CD8-positive, alpha-beta memory T cell (primary cell): ENCODE measurements at regions not wholly inside any gene's neighbourhood (a gene's known extent, or its start where the extent isn't known, plus 50 kb on each side); places are given as distances from the start of the nearest gene placed in this dataset.

Source experiments
- CTCF ChIA-PET: fragments of 350-600 bp; sonication (Branson Sonifier 250); formaldehyde crosslinking; loops from one replicate; lab custom pipeline; 2021; ENCODE audit warnings: antibody characterized with exemption; lab: Charles Lee
- POLR2A ChIA-PET: fragments of 350-600 bp; sonication (Branson Sonifier 250); formaldehyde crosslinking; loops from one replicate; lab custom pipeline; 2021; ENCODE audit warnings: antibody characterized with exemption; lab: Charles Lee
- DNase-seq, 5 donors: peaks; one replicate each; pipeline versions ENCODE4 v3.0.0 to v3.0.0-alpha.2; 2020 to 2022; ENCODE audit warnings: mixed read lengths in 1 of 5
- H3K27ac ChIP-seq: one replicate; pipeline ENCODE4 v1.7.0; 2013; ENCODE audit warnings: low read depth, mild to moderate bottlenecking, low read length, moderate library complexity
- H3K27me3 ChIP-seq: 2 replicates; pipeline ENCODE4 v1.7.0; 2013; ENCODE audit warnings: low read length, mild to moderate bottlenecking; ENCODE audit not compliant: insufficient read depth, poor library complexity, severe bottlenecking
- H3K36me3 ChIP-seq: 2 replicates; pipeline ENCODE4 v1.7.0; 2013; ENCODE audit warnings: mild to moderate bottlenecking, low read length, moderate library complexity; ENCODE audit not compliant: insufficient read depth
- H3K4me1 ChIP-seq: 2 replicates; pipeline ENCODE4 v1.7.0; 2013; ENCODE audit warnings: mild to moderate bottlenecking, low read length, moderate library complexity; ENCODE audit not compliant: insufficient read depth
- H3K4me3 ChIP-seq: 2 replicates; pipeline ENCODE4 v1.7.0; 2013; ENCODE audit warnings: mild to moderate bottlenecking, low read length
- H3K9me3 ChIP-seq: 2 replicates; pipeline ENCODE4 v1.7.0; 2013; ENCODE audit warnings: mild to moderate bottlenecking, low read length
- H3K27ac Mint-ChIP-seq, 8 donors: one replicate each; pipeline ENCODE4 v1.8.0; 2020 to 2021; ENCODE audit warnings: mixed read lengths in 8 of 8, mild to moderate bottlenecking in 6 of 8, inconsistent platforms in 3 of 8, moderate library complexity in 3 of 8
- H3K27me3 Mint-ChIP-seq, 2 donors: one replicate each; pipeline ENCODE4 v1.8.0; 2020 to 2021; ENCODE audit warnings: mixed read lengths in 2 of 2, mild to moderate bottlenecking in 1 of 2, moderate library complexity in 1 of 2
- H3K36me3 Mint-ChIP-seq, 3 donors: one replicate each; pipeline ENCODE4 v1.8.0; 2020 to 2021; ENCODE audit warnings: mixed read lengths in 3 of 3, inconsistent platforms in 1 of 3, mild to moderate bottlenecking in 1 of 3
- H3K4me1 Mint-ChIP-seq, 3 donors: one replicate each; pipeline ENCODE4 v1.8.0; 2020 to 2021; ENCODE audit warnings: mixed read lengths in 3 of 3, inconsistent platforms in 1 of 3, mild to moderate bottlenecking in 1 of 3
- H3K4me3 Mint-ChIP-seq, 7 donors: one replicate each; pipeline ENCODE4 v1.8.0; 2020 to 2021; ENCODE audit warnings: mixed read lengths in 7 of 7, mild to moderate bottlenecking in 6 of 7, moderate library complexity in 4 of 7, inconsistent platforms in 2 of 7
- H3K9me3 Mint-ChIP-seq, 5 donors: one replicate each; pipeline ENCODE4 v1.8.0; 2020 to 2022; ENCODE audit warnings: mixed read lengths in 5 of 5, mild to moderate bottlenecking in 3 of 5, moderate library complexity in 2 of 5, inconsistent platforms in 1 of 5

DNA sequence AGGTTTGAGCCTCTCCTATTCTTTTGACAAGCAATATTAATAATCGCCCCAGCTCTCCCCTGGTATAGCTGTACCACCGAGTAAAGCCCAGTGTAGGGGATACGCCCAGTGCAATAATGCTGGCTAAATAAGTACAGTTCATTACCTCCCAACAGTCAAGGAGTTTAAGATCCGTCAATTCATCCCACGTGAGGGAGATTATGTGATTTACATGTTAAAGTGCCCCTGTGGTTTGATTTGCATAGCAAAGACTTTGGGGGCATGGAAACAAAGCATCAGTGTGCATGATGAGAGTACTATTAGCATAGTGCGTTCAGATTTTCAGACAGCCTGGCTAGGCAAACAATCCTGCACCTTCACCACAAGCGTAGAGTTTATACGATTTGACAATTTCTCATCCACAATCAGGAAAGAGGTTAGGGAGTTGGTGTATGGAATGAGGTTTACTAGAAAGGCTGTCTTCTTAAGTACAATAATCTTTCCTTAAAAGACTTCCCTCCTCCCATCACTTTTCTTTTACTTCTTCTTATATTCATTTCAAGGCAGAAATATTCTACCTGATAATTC lies 754.0 kb downstream of the DIAPH3 start:
- POLR2A ChIA-PET: no interaction called here
- CTCF ChIA-PET: no interaction called here
- no peak overlapping the region for H3K4me3 Mint-ChIP-seq
- no peaks in the 10 kb centered on the region for H3K36me3 ChIP-seq
- H3K27me3 Mint-ChIP-seq: peaks cover 2 to 10% of the 10 kb centered on the region in 2 donors
- no peak for DNase-seq
- H3K9me3 Mint-ChIP-seq: peaks cover 19 to 37% (median 26%) of the 10 kb centered on the region in 5 donors
- no peaks in the 10 kb centered on the region for H3K27me3 ChIP-seq
- H3K4me3 ChIP-seq: no peak overlapping the region
- H3K27ac Mint-ChIP-seq: peak overlapping the region in 1 of 8 donors; percentile 56
- H3K4me1 Mint-ChIP-seq: peaks cover 0 to 4% (median 0%) of the 10 kb centered on the region in 3 donors
- H3K27ac ChIP-seq: no peak overlapping the region
- peaks cover 0 to 13% (median 0%) of the 10 kb centered on the region in 3 donors for H3K36me3 Mint-ChIP-seq
- H3K4me1 ChIP-seq: no peaks in the 10 kb centered on the region
- no peaks in the 10 kb centered on the region for H3K9me3 ChIP-seq

GRCh38 chr13:59413126-59413525 lies 750.6 kb downstream of the DIAPH3 start:
- ChIA-PET CTCF (no interaction called here), POLR2A (no interaction called here)
- Histone ChIP-seq H3K36me3 (no peaks in the 10 kb centered on the region), H3K27me3 (peaks cover 3% of the 10 kb centered on the region), H3K4me3 (no peak overlapping the region), H3K4me1 (no peaks in the 10 kb centered on the region), H3K9me3 (no peaks in the 10 kb centered on the region), H3K27ac (no peak overlapping the region)
- no peak overlapping the region for H3K4me3 Mint-ChIP-seq
- no peaks in the 10 kb centered on the region for H3K4me1 Mint-ChIP-seq
- peaks cover 2 to 13% of the 10 kb centered on the region in 2 donors for H3K27me3 Mint-ChIP-seq
- DNase-seq: no peak
- H3K36me3 Mint-ChIP-seq: no peaks in the 10 kb centered on the region
- no peak overlapping the region for H3K27ac Mint-ChIP-seq
- H3K9me3 Mint-ChIP-seq: peaks cover 0 to 7% (median 3%) of the 10 kb centered on the region in 5 donors

DNA sequence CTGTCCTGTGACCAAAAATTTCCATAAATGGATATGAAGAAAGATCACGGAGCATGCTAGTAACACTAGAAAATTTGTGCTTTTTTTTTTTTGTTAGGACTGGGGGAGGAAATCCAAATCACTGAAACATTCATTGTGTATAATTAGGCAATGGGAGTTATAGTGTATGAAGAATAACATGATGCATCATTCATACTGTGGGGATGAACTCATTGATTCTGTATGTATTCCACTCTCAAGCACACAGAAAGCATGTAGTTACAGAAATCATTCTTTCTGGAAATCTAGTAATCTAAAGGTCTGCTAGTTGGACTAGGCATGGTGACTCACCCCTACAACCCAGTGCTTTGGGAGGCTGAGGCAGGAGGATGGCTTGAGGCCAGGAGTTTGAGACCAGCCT lies 749.7 kb downstream of the DIAPH3 start:
- no peak overlapping the region for H3K4me3 Mint-ChIP-seq
- no peaks in the 10 kb centered on the region for H3K36me3 Mint-ChIP-seq
- no peaks in the 10 kb centered on the region for H3K4me1 Mint-ChIP-seq
- ChIA-PET CTCF (no interaction called here), POLR2A (no interaction called here)
- H3K27me3 Mint-ChIP-seq: peaks cover 2 to 13% of the 10 kb centered on the region in 2 donors
- H3K9me3 Mint-ChIP-seq: peaks cover 0 to 7% (median 3%) of the 10 kb centered on the region in 5 donors
- no peak for DNase-seq
- no peak overlapping the region for H3K4me3 ChIP-seq
- H3K36me3 ChIP-seq: no peaks in the 10 kb centered on the region
- H3K27ac ChIP-seq: no peak overlapping the region
- no peak overlapping the region for H3K27ac Mint-ChIP-seq
- H3K9me3 ChIP-seq: no peaks in the 10 kb centered on the region
- no peaks in the 10 kb centered on the region for H3K4me1 ChIP-seq
- peaks cover 3% of the 10 kb centered on the region for H3K27me3 ChIP-seq

DNA sequence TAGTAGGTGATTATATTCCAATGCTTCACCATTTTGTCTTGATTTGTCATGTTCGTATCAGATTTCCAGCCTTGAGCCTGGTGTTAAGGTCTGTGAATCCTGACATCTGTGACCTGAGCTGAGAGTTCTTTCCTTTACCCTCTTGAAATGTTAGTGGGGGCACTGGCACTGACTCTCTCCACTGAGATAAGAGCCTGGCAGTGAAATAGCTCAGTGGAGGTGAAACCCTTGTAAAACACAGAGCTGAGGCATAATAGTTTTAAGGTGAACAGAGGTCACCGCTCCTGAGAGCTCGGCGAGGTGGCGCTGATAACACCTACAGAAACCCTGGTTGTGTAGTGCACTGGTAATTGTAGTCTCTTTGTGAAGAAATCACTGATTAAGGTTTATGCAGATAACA lies 748.2 kb downstream of the DIAPH3 start:
- Histone ChIP-seq H3K27ac (no peak overlapping the region), H3K4me3 (no peak overlapping the region), H3K27me3 (peaks cover 3% of the 10 kb centered on the region), H3K4me1 (no peaks in the 10 kb centered on the region), H3K36me3 (no peaks in the 10 kb centered on the region), H3K9me3 (no peaks in the 10 kb centered on the region)
- Mint-ChIP-seq H3K27ac (no peak overlapping the region), H3K27me3 (peaks cover 0 to 10% of the 10 kb centered on the region in 2 donors), H3K4me3 (no peak overlapping the region), H3K36me3 (no peaks in the 10 kb centered on the region), H3K9me3 (peaks cover 0 to 8% (median 3%) of the 10 kb centered on the region in 5 donors), H3K4me1 (no peaks in the 10 kb centered on the region)
- ChIA-PET POLR2A (no interaction called here), CTCF (no interaction called here)
- no peak for DNase-seq

DNA sequence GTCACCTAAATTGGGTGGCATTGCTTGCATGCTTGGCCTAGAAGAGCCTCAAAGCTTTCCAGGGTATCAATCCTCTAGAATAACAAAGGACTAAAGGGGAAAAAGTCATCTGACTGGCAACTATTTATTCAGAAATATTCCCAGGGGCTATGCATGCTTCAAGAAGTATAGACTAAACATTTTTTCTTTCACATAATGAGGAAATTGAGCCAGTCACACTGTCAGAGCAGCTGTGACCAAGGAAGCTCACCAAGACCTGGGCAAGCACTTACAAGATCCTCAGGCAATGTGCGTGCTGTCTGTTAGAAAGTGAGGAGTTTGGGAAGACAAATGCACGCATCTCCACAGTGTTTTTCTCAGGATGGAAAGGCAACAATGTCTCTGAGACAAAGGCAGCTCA lies 747.2 kb downstream of the DIAPH3 start:
- no peaks in the 10 kb centered on the region for H3K4me1 ChIP-seq
- H3K9me3 ChIP-seq: no peaks in the 10 kb centered on the region
- ChIA-PET CTCF (no interaction called here), POLR2A (no interaction called here)
- no peak overlapping the region for H3K4me3 ChIP-seq
- Mint-ChIP-seq H3K4me3 (no peak overlapping the region), H3K9me3 (peaks cover 0 to 6% (median 3%) of the 10 kb centered on the region in 5 donors), H3K27me3 (peaks cover 0 to 4% of the 10 kb centered on the region in 2 donors), H3K4me1 (no peaks in the 10 kb centered on the region), H3K27ac (no peak overlapping the region), H3K36me3 (no peaks in the 10 kb centered on the region)
- DNase-seq: no peak
- no peak overlapping the region for H3K27ac ChIP-seq
- peaks cover 3% of the 10 kb centered on the region for H3K27me3 ChIP-seq
- no peaks in the 10 kb centered on the region for H3K36me3 ChIP-seq

- Histone ChIP-seq H3K9me3 (no peaks in the 10 kb centered on the region), H3K36me3 (no peaks in the 10 kb centered on the region), H3K4me3 (no peak overlapping the region), H3K4me1 (no peaks in the 10 kb centered on the region), H3K27me3 (peaks cover under 1% of the 10 kb centered on the region), H3K27ac (no peak overlapping the region)
- ChIA-PET CTCF (no interaction called here), POLR2A (no interaction called here)
- H3K4me1 Mint-ChIP-seq: no peaks in the 10 kb centered on the region
- H3K36me3 Mint-ChIP-seq: no peaks in the 10 kb centered on the region
- no peak overlapping the region for H3K4me3 Mint-ChIP-seq
- H3K27me3 Mint-ChIP-seq: peaks cover 3 to 8% of the 10 kb centered on the region in 2 donors
- no peak for DNase-seq
- H3K27ac Mint-ChIP-seq: no peak overlapping the region
- H3K9me3 Mint-ChIP-seq: peaks cover 0 to 3% (median 0%) of the 10 kb centered on the region in 5 donors
Observed at GRCh38 chr13:59422646-59423045, 741.1 kb downstream of the DIAPH3 start.

DNA sequence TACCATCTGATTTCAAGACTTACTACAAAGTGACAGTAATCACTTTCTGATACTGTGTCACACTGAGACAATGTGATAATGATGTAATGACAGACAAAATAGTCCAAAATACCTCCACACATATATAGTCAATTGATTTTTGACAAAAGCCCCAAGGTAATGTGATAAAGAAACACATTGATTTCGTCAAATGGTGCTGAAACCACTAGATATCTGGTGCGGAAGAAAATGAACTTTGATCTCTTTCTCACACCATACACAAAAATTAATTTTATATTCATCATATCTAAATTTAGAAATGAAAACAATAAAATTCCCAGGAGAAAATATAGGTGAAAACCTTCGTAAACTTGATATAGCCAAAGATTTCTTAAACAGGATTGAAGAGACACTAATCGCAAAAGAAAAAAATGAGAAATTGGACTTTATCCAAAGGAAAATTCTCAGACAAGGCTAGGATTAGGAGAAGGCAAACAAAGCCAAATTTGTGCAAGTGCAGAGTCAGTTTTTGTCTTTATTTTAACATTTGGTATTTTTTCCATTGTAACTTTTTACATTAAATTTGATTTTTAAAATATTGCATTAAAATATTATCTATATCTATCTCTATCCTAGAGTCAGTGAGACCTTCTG lies 739.9 kb downstream of the DIAPH3 start:
- no peaks in the 10 kb centered on the region for H3K4me1 Mint-ChIP-seq
- Histone ChIP-seq H3K36me3 (no peaks in the 10 kb centered on the region), H3K27me3 (no peaks in the 10 kb centered on the region), H3K9me3 (no peaks in the 10 kb centered on the region), H3K4me3 (no peak overlapping the region), H3K4me1 (no peaks in the 10 kb centered on the region), H3K27ac (no peak overlapping the region)
- no peak overlapping the region for H3K4me3 Mint-ChIP-seq
- H3K9me3 Mint-ChIP-seq: peaks cover 0 to 3% (median 0%) of the 10 kb centered on the region in 5 donors
- DNase-seq: no peak
- H3K36me3 Mint-ChIP-seq: no peaks in the 10 kb centered on the region
- H3K27me3 Mint-ChIP-seq: peaks cover 3 to 7% of the 10 kb centered on the region in 2 donors
- CTCF ChIA-PET: no interaction called here
- H3K27ac Mint-ChIP-seq: no peak overlapping the region
- POLR2A ChIA-PET: no interaction called here

DNA sequence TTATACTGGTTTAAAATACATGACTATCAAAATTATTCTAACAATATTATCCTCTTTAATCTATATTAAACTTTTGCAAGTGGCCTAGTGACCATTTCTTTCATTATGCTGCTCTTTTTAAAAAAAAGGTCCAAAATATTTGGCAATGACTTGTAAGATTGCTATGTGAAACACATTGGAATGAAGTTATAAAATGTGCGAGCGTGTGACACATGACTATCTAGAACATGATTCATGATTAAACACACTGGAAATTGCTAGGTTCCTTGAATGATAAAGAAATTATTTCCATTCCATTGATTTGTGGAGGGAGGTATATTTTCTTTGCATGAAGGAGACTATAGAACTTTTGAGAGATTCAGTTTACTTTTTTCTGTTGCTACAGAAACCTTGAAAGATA lies 739.1 kb downstream of the DIAPH3 start:
- H3K36me3 ChIP-seq: no peaks in the 10 kb centered on the region
- POLR2A ChIA-PET: no interaction called here
- Mint-ChIP-seq H3K4me1 (no peaks in the 10 kb centered on the region), H3K9me3 (peaks cover 0 to 3% (median 0%) of the 10 kb centered on the region in 5 donors), H3K27me3 (peaks cover 3 to 7% of the 10 kb centered on the region in 2 donors), H3K36me3 (no peaks in the 10 kb centered on the region), H3K4me3 (no peak overlapping the region), H3K27ac (no peak overlapping the region)
- no peak for DNase-seq
- H3K9me3 ChIP-seq: no peaks in the 10 kb centered on the region
- H3K4me1 ChIP-seq: no peaks in the 10 kb centered on the region
- H3K27ac ChIP-seq: no peak overlapping the region
- CTCF ChIA-PET: no interaction called here
- H3K27me3 ChIP-seq: no peaks in the 10 kb centered on the region
- H3K4me3 ChIP-seq: no peak overlapping the region
